ENCODE measurements at regions not wholly inside any gene's neighbourhood (a gene's known extent, or its start where the extent isn't known, plus 50 kb on each side); places are given as distances from the start of the nearest gene placed in this dataset.

- TF ChIP-seq ZNF70 (CRISPR knock-in tag; IDR thresholded peaks at IDR 0.05) (no peak), BACH2 (CRISPR knock-in tag; IDR thresholded peaks at IDR 0.05; ENCODE audit: borderline replicate concordance) (no peak), ZNF8 (CRISPR knock-in tag; IDR thresholded peaks at IDR 0.05) (no peak), ZFP3 (CRISPR knock-in tag; IDR thresholded peaks at IDR 0.05) (no peak), CSDC2 (CRISPR knock-in tag; IDR thresholded peaks at IDR 0.05) (no peak), ISL1 (CRISPR knock-in tag; IDR thresholded peaks at IDR 0.05) (no peak), CSRNP3 (CRISPR knock-in tag; IDR thresholded peaks at IDR 0.05) (no peak), TOX (CRISPR knock-in tag; IDR thresholded peaks at IDR 0.05; ENCODE audit: borderline replicate concordance) (no peak), OSR1 (CRISPR knock-in tag; IDR thresholded peaks at IDR 0.05) (no peak)
Measured at GRCh38 chr1:193433599-193433998, 247.2 kb upstream of the B3GALT2 start (continued).

- no peak for ATAC-seq
Measured at GRCh38 chr1:193432979-193433587, 246.7 kb upstream of the B3GALT2 start.

GRCh38 chr1:193431265-193431977 lies 245.0 kb upstream of the B3GALT2 start:
- ATAC-seq = no peak
- TF ChIP-seq CSDC2 (CRISPR knock-in tag; IDR thresholded peaks at IDR 0.05) (no peak), ESRRG (CRISPR knock-in tag; IDR thresholded peaks at IDR 0.05) (no peak), ZNF70 (CRISPR knock-in tag; IDR thresholded peaks at IDR 0.05) (no peak), CSRNP3 (CRISPR knock-in tag; IDR thresholded peaks at IDR 0.05) (no peak), ZC3H10 (CRISPR knock-in tag; IDR thresholded peaks at IDR 0.05) (no peak), GLIS3 (CRISPR knock-in tag; IDR thresholded peaks at IDR 0.05) (no peak), TOX (CRISPR knock-in tag; IDR thresholded peaks at IDR 0.05; ENCODE audit: borderline replicate concordance) (no peak), BACH2 (CRISPR knock-in tag; IDR thresholded peaks at IDR 0.05; ENCODE audit: borderline replicate concordance) (no peak), ZNF565 (CRISPR knock-in tag; conservative IDR thresholded peaks at IDR 0.05; ENCODE audit: low read depth) (no peak), PPARA (CRISPR knock-in tag; IDR thresholded peaks at IDR 0.05; ENCODE audit: borderline replicate concordance) (no peak), CREB5 (CRISPR knock-in tag; IDR thresholded peaks at IDR 0.05; ENCODE audit: low read depth) (no peak), ARNTL (CRISPR knock-in tag; IDR thresholded peaks at IDR 0.05; ENCODE audit: borderline replicate concordance, low read depth) (no peak), ZFP3 (CRISPR knock-in tag; IDR thresholded peaks at IDR 0.05) (no peak), ZNF8 (CRISPR knock-in tag; IDR thresholded peaks at IDR 0.05) (no peak)

More at GRCh38 chr1:193432979-193433587, 246.7 kb upstream of the B3GALT2 start:
- TF ChIP-seq SNAI2 (CRISPR knock-in tag; IDR thresholded peaks at IDR 0.05) (no peak), CSRNP3 (CRISPR knock-in tag; IDR thresholded peaks at IDR 0.05) (no peak), ZFP3 (CRISPR knock-in tag; IDR thresholded peaks at IDR 0.05) (no peak), ZNF565 (CRISPR knock-in tag; conservative IDR thresholded peaks at IDR 0.05; ENCODE audit: low read depth) (no peak), CREB5 (CRISPR knock-in tag; IDR thresholded peaks at IDR 0.05; ENCODE audit: low read depth) (no peak), ZNF8 (CRISPR knock-in tag; IDR thresholded peaks at IDR 0.05) (no peak), ZFP30 (CRISPR knock-in tag; IDR thresholded peaks at IDR 0.05) (no peak), TCF4 (CRISPR knock-in tag; IDR thresholded peaks at IDR 0.05; ENCODE audit: borderline replicate concordance) (no peak), ZC3H10 (CRISPR knock-in tag; IDR thresholded peaks at IDR 0.05) (no peak), ARNTL (CRISPR knock-in tag; IDR thresholded peaks at IDR 0.05; ENCODE audit: borderline replicate concordance, low read depth) (no peak), POU6F1 (CRISPR knock-in tag; IDR thresholded peaks at IDR 0.05; ENCODE audit: borderline replicate concordance, low read depth) (no peak), ISL1 (CRISPR knock-in tag; IDR thresholded peaks at IDR 0.05) (no peak)
